ENCODE measurements at regions not wholly inside any gene's neighbourhood (a gene's known extent, or its start where the extent isn't known, plus 50 kb on each side); places are given as distances from the start of the nearest gene placed in this dataset.

DNA sequence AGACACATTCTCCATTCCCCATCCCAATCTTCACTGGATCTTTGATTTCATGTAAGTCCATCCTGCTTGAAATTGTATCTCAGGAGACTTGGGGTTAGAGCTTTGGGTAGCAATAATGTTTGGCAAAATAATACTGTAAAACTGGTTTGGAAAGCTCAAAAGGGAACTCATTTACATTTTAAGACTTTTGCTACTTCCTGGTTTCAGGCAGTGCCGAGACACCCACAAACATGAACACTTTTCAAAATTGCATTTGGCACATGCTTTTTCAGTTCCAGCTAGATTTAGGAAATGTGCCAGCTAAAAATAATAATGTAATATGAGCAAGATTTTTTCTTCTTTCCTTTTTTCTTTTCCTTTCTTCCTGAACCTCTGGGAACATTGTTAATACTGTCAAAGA lies 145.7 kb upstream of the CBLB start:
- TF ChIP-seq, protein P1, sequence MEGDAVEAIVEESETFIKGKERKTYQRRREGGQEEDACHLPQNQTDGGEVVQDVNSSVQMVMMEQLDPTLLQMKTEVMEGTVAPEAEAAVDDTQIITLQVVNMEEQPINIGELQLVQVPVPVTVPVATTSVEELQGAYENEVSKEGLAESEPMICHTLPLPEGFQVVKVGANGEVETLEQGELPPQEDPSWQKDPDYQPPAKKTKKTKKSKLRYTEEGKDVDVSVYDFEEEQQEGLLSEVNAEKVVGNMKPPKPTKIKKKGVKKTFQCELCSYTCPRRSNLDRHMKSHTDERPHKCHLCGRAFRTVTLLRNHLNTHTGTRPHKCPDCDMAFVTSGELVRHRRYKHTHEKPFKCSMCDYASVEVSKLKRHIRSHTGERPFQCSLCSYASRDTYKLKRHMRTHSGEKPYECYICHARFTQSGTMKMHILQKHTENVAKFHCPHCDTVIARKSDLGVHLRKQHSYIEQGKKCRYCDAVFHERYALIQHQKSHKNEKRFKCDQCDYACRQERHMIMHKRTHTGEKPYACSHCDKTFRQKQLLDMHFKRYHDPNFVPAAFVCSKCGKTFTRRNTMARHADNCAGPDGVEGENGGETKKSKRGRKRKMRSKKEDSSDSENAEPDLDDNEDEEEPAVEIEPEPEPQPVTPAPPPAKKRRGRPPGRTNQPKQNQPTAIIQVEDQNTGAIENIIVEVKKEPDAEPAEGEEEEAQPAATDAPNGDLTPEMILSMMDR (IDR thresholded peaks at IDR 0.05; ENCODE audit: borderline replicate concordance, insufficient read depth, low read depth, low read length) = no peak
- no peak overlapping the region for H3K4me3 ChIP-seq (ENCODE audit: low read depth, low read length)

DNA sequence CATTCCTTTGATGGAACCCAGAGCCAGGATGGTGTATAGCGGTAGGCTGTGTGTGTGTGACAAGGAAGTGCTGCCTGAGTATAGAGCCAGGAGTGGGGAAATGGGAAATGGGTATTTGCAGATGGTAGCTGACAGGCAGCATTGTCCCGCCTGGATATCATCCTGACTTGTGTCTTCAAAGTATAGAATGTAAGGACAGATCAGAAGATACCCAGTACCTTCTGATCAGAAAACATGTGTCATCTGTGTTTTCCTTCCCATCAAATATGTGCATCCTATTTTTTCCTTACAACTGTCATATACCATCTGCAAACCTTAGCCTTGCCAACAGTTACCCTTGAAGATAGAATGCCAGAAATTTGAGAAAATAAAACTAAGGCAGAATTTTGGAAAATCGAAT lies 146.2 kb upstream of the CBLB start:
- TF ChIP-seq, protein P1 (IDR thresholded peaks at IDR 0.05; ENCODE audit: borderline replicate concordance, insufficient read depth, low read depth, low read length) = no peak
- no peak overlapping the region for H3K4me3 ChIP-seq (ENCODE audit: low read depth, low read length)

DNA sequence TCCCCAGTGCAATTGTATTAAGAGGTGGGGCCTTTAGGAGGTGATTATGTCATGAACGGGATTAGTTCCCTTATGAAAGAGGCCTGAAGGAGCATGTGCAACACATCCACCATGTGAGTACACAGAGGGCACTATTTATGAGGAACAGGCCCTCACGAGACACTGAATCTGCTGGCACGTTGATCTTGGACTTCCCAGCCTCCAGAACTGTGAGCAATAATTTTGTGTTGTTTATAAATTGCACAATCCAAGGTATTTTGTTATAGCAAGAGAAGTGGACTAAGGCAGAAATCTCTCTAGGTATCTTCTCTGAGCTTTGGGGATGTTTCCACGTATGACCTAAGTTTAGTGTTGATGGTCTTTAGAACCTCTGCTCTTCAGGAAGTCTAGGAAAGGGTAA lies 149.3 kb upstream of the CBLB start:
- no peak overlapping the region for H3K4me3 ChIP-seq (ENCODE audit: low read depth, low read length)
- TF ChIP-seq, protein P1 (IDR thresholded peaks at IDR 0.05; ENCODE audit: borderline replicate concordance, insufficient read depth, low read depth, low read length) = no peak

DNA sequence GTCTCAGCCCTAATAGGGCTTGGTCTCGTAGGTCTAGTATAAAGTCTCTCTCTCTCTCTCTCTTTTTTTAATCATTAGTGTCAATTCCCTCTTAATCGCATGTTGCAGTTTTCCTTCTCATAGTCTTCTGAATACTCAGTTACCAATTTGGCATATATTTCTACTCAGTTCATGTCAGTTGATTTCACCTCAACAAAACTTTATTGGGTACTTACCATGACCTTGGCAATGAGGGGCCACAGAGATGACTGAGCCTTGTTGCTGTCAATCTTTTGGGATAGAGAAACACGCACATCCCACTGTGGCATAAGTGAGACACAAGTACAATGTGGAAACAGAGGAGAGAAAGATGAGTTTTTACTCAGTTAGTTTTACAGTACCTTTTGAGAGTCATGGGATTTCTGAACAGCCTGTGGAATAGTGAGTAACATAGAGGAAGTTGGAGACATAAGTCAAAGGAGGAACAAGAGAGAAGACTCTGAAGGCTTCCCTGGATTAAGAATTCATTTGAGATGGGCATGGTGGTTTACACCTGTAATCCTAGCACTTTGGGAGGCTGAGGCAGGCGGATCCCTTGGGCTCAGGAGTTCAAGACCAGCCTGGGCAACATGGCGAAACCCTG lies 150.2 kb upstream of the CBLB start:
- TF ChIP-seq, protein P1 (IDR thresholded peaks at IDR 0.05; ENCODE audit: borderline replicate concordance, insufficient read depth, low read depth, low read length) = no peak
- no peak overlapping the region for H3K4me3 ChIP-seq (ENCODE audit: low read depth, low read length)

DNA sequence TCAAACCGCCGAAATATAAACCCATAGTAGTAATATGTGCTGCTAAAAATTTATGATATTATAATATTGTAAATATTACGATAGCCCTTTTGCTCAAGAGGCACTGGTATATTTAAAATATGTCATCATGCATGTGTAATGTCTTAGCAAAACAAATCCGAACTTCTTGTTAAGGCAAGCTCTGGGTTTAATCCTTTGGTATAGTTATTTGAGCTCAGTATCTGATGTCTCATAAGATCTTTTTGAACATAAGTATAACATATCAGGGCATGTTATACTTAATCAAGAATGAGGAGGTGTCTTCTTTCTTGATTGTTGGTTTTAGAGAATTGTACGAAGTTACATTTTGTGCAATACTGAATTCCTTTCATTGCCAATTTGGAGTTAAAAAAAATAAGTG lies 154.1 kb upstream of the CBLB start:
- H3K4me3 ChIP-seq (ENCODE audit: low read depth, low read length) = no peak overlapping the region
- TF ChIP-seq, protein P1 (IDR thresholded peaks at IDR 0.05; ENCODE audit: borderline replicate concordance, insufficient read depth, low read depth, low read length) = no peak

DNA sequence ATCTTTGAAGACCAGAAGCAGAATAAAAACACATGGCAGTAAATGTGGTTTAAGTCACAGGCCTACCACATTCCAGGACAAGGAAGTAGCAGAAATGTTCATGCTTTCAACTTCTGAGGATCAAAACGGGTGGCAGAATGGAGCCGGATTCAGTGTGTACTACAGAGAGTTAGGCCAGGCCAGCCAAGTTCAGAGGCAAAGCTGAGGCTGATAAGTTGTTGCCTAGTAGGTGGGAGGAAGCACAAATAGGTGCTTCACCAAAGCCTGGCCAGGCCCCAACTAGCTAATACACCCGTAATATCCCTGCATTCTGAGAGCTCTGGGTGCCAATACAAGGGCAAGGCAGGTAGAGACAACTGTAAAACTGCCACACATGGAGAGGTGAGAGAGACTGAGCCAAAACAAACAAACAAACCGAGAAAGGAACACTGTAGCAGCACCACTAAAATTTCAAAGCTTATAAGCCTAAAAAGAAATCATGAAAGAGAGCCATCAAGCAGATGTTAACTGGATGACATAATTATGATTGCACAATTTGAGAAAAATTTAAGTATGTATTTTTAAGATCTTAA lies 156.4 kb upstream of the CBLB start:
- TF ChIP-seq, protein P1 (IDR thresholded peaks at IDR 0.05; ENCODE audit: borderline replicate concordance, insufficient read depth, low read depth, low read length) = no peak

DNA sequence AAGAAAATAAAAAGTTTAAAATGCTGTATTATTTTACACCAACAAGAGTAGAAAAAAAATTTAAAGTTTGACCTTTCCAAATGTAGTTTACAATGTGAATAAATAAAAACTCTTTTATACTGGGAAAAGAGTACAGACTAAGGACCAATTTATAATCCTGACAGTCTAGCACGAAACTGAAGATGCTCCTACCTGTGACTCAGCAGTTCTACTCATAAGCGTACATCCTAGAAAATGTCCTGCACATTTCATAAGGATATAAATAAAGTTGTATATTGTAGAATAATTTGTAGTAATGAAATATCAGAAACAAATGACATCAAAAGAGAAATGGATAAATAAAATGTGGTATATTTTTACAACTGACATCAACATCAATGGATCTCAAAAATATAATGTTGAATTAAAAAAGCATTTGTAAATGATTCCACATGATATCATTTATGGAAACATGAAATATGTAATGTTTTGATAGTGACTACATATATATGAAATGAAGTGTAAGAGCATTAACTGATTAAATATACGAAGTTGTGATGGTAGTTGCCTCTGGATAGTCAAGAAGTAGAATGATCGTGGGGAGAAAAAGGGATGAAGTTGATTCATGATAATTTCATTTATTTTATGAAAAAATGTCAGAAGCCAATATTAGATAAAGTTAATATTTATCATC lies 161.3 kb upstream of the CBLB start:
- TF ChIP-seq, protein P1 (IDR thresholded peaks at IDR 0.05; ENCODE audit: borderline replicate concordance, insufficient read depth, low read depth, low read length) = no peak
- no peak overlapping the region for H3K4me3 ChIP-seq (ENCODE audit: low read depth, low read length)

More for the DNA sequence above, 156.4 kb upstream of the CBLB start:
- H3K4me3 ChIP-seq (ENCODE audit: low read depth, low read length) = no peak overlapping the region
